GM13976 (cell line): ENCODE measurements at regions not wholly inside any gene's neighbourhood (a gene's known extent, or its start where the extent isn't known, plus 50 kb on each side); places are given as distances from the start of the nearest gene placed in this dataset.

Source experiments
- DNase-seq: peaks from one replicate; pipeline ENCODE4 v3.0.0; 2012; ENCODE audit warnings: low spot score
- CTCF ChIP-seq: IDR thresholded peaks from 2 replicates; pipeline ENCODE4 v1.5.1; 2012; ENCODE audit warnings: borderline replicate concordance, mild to moderate bottlenecking; ENCODE audit not compliant: insufficient read depth; ENCODE audit errors: extremely low read depth, missing control alignments, control extremely low read depth
- in situ Hi-C: fragments of 300-500 bp; cut with MboI; formaldehyde crosslinking; loops from one replicate; pipeline ENCODE4 v1.12.0; 2022; ENCODE audit warnings: low sequenced_read_pairs, mixed read lengths, inconsistent platforms; ENCODE audit not compliant: unreplicated experiment

- in situ Hi-C loops = no loop called here
- TF ChIP-seq CTCF = no peak
These were observed 248.2 kb upstream of the PITRM1 start for GRCh38 chr10:3420527-3421469.

GRCh38 chr10:3419719-3420495 is 247.3 kb upstream of the PITRM1 start:
- in situ Hi-C loops = no loop called here
- DNase-seq = no peak
- no peak for TF ChIP-seq CTCF

More at GRCh38 chr10:3420527-3421469, 248.2 kb upstream of the PITRM1 start:
- DNase-seq = no peak

GRCh38 chr10:3418926-3419325 is 246.3 kb upstream of the PITRM1 start:
- TF ChIP-seq CTCF = no peak
- DNase-seq = no peak
- in situ Hi-C loops = no loop called here

GRCh38 chr10:3418041-3418754 is 245.6 kb upstream of the PITRM1 start:
- no peak for TF ChIP-seq CTCF
- no peak for DNase-seq
- in situ Hi-C loops = no loop called here

GRCh38 chr10:3417096-3417495 is 244.5 kb upstream of the PITRM1 start:
- in situ Hi-C loops = no loop called here
- DNase-seq = no peak
- no peak for TF ChIP-seq CTCF
